Breast epithelium (tissue), 4 donors: ENCODE measurements at regions not wholly inside any gene's neighbourhood (a gene's known extent, or its start where the extent isn't known, plus 50 kb on each side); places are given as distances from the start of the nearest gene placed in this dataset.

Experiments used
- DNase-seq, 2 donors: peaks; one replicate each; pipeline ENCODE4 v3.0.0-alpha.2; 2019; ENCODE audit warnings: low spot score in 2 of 2
- H3K27ac ChIP-seq, 2 donors: fragments of 200-600 bp; sonication (generic) in 1 of 2; one replicate each; pipeline ENCODE4 v1.5.1; 2016 to 2019; ENCODE audit warnings: mild to moderate bottlenecking in 1 of 2
- H3K27me3 ChIP-seq, 2 donors: fragments of 200-600 bp; sonication (generic) in 1 of 2; one replicate each; pipeline versions ENCODE4 v1.5.1 to v1.6.0; 2017 to 2019; ENCODE audit warnings: control low read depth in 1 of 2, mild to moderate bottlenecking in 1 of 2
- H3K36me3 ChIP-seq: fragments of 200-600 bp; one replicate; pipeline ENCODE4 v1.5.1; 2019
- H3K4me1 ChIP-seq, 2 donors: fragments of 200-600 bp; sonication (generic); one replicate each; pipeline ENCODE4 v1.5.1; 2016 to 2019; ENCODE audit warnings: control low read depth in 1 of 2
- H3K4me3 ChIP-seq, 3 donors: fragments of 200-600 bp; sonication (generic); 1 replicate in 2 of 3; 2 replicates in 1 of 3; pipeline ENCODE4 v1.5.1; 2016 to 2019; ENCODE audit warnings: mild to moderate bottlenecking in 3 of 3, moderate library complexity in 2 of 3
- H3K9me3 ChIP-seq, 2 donors: fragments of 200-600 bp; sonication (generic) in 1 of 2; one replicate each; pipeline ENCODE4 v1.5.1; 2016 to 2019; ENCODE audit warnings: control low read depth in 1 of 2
- CTCF ChIP-seq, 3 donors: fragments of 450-650 bp; IDR thresholded peaks; one replicate each; pipeline ENCODE4 v1.5.1; 2016 to 2017; ENCODE audit warnings: antibody characterized with exemption in 3 of 3, mild to moderate bottlenecking in 3 of 3, moderate library complexity in 3 of 3
- POLR2A ChIP-seq: fragments of 450-650 bp; IDR thresholded peaks from one replicate; pipeline ENCODE4 v1.6.1; 2016; ENCODE audit warnings: antibody characterized with exemption, mild to moderate bottlenecking, moderate library complexity
- POLR2AphosphoS5 ChIP-seq, 3 donors: sonication (generic); formaldehyde crosslinking; IDR thresholded peaks; one replicate each; pipeline ENCODE4 v1.6.1; 2017; ENCODE audit warnings: antibody characterized with exemption in 3 of 3
- intact Hi-C: fragments of 100-400 bp; cut with DNase I; formaldehyde crosslinking; loops from one replicate; pipeline ENCODE4 v1.15.1; 2023; ENCODE audit warnings: low total_unique reads

GRCh38 chr2:16266571-16266970, 326.2 kb downstream of the MYCN start:
- intact Hi-C loops: loop anchor here (5.0 kb wide), 1 partner anchor 601 kb away; no protein-coding TSS in a partner anchor
- Histone ChIP-seq H3K4me1 (no peaks in the 10 kb centered on the region), H3K27me3 (no peaks in the 10 kb centered on the region), H3K4me3 (no peak overlapping the region), H3K36me3 (no peaks in the 10 kb centered on the region), H3K27ac (no peak overlapping the region), H3K9me3 (no peaks in the 10 kb centered on the region)
- no peak for DNase-seq
- TF ChIP-seq POLR2A (no peak), POLR2AphosphoS5 (IDR thresholded peaks at IDR 0.05) (no peak), CTCF (IDR thresholded peaks at IDR 0.05) (no peak)

GRCh38 chr2:16264931-16265540, 324.7 kb downstream of the MYCN start:
- Histone ChIP-seq H3K27me3 (no peaks in the 10 kb centered on the region), H3K4me1 (no peaks in the 10 kb centered on the region), H3K4me3 (no peak overlapping the region), H3K36me3 (no peaks in the 10 kb centered on the region), H3K27ac (no peak overlapping the region), H3K9me3 (no peaks in the 10 kb centered on the region)
- TF ChIP-seq POLR2AphosphoS5 (IDR thresholded peaks at IDR 0.05) (no peak), POLR2A (no peak), CTCF (IDR thresholded peaks at IDR 0.05) (no peak)
- intact Hi-C loops: loop anchor here (5.0 kb wide), 1 partner anchor 602 kb away; no protein-coding TSS in a partner anchor
- DNase-seq: no peak

GRCh38 chr2:16264491-16264890, 324.1 kb downstream of the MYCN start:
- Histone ChIP-seq H3K27me3 (no peaks in the 10 kb centered on the region), H3K9me3 (no peaks in the 10 kb centered on the region), H3K27ac (no peak overlapping the region), H3K4me3 (no peak overlapping the region), H3K36me3 (no peaks in the 10 kb centered on the region), H3K4me1 (no peaks in the 10 kb centered on the region)
- intact Hi-C loops: no loop called here
- no peak for DNase-seq
- TF ChIP-seq POLR2A (no peak), CTCF (IDR thresholded peaks at IDR 0.05) (no peak), POLR2AphosphoS5 (IDR thresholded peaks at IDR 0.05) (no peak)

GRCh38 chr2:16263241-16263890, 323.0 kb downstream of the MYCN start:
- Histone ChIP-seq H3K36me3 (no peaks in the 10 kb centered on the region), H3K4me1 (no peaks in the 10 kb centered on the region), H3K27me3 (no peaks in the 10 kb centered on the region), H3K4me3 (no peak overlapping the region), H3K9me3 (no peaks in the 10 kb centered on the region), H3K27ac (no peak overlapping the region)
- intact Hi-C loops: no loop called here
- no peak for DNase-seq
- no peak for TF ChIP-seq CTCF (IDR thresholded peaks at IDR 0.05)

- intact Hi-C loops: no loop called here
- H3K27ac ChIP-seq: no peak overlapping the region
- H3K27me3 ChIP-seq: no peaks in the 10 kb centered on the region
- H3K4me3 ChIP-seq: no peak overlapping the region
- no peak for TF ChIP-seq POLR2A
- no peak for TF ChIP-seq POLR2AphosphoS5 (IDR thresholded peaks at IDR 0.05)
- no peak for TF ChIP-seq CTCF (IDR thresholded peaks at IDR 0.05)
- H3K4me1 ChIP-seq: no peaks in the 10 kb centered on the region
- no peaks in the 10 kb centered on the region for H3K36me3 ChIP-seq
- DNase-seq: no peak
- no peaks in the 10 kb centered on the region for H3K9me3 ChIP-seq
These were observed 322.3 kb downstream of the MYCN start for GRCh38 chr2:16262526-16263178.
